Activated naive CD4-positive, alpha-beta T cell treated with anti-CD3 and anti-CD28 coated beads, Interleukin-2, amount 10 ng/mL, durations not matched to agents 7 days and 5 days (primary cell): ENCODE measurements at regions not wholly inside any gene's neighbourhood (a gene's known extent, or its start where the extent isn't known, plus 50 kb on each side); places are given as distances from the start of the nearest gene placed in this dataset.

Source experiments
- CTCF ChIA-PET: fragments of 350-600 bp; sonication (Branson Sonifier 250); formaldehyde crosslinking; loops from one replicate; lab custom pipeline; 2021; ENCODE audit warnings: antibody characterized with exemption; lab: Charles Lee
- DNase-seq: peaks from one replicate; pipeline ENCODE4 v3.0.0-alpha.2; 2020
- H3K27ac Mint-ChIP-seq: one replicate; pipeline ENCODE4 v1.8.0; 2021; ENCODE audit warnings: mild to moderate bottlenecking, moderate library complexity, mixed read lengths
- H3K27me3 Mint-ChIP-seq: one replicate; pipeline ENCODE4 v1.8.0; 2021; ENCODE audit warnings: mild to moderate bottlenecking, mixed read lengths
- H3K36me3 Mint-ChIP-seq: one replicate; pipeline ENCODE4 v1.8.0; 2021; ENCODE audit warnings: mixed read lengths
- H3K4me1 Mint-ChIP-seq: one replicate; pipeline ENCODE4 v1.8.0; 2021; ENCODE audit warnings: mixed read lengths
- H3K4me3 Mint-ChIP-seq: one replicate; pipeline ENCODE4 v1.8.0; 2021; ENCODE audit warnings: mild to moderate bottlenecking, moderate library complexity, mixed read lengths
- H3K9me3 Mint-ChIP-seq: one replicate; pipeline ENCODE4 v1.8.0; 2021; ENCODE audit warnings: mixed read lengths

GRCh38 chr10:131678171-131678570 is 222.6 kb upstream of the PPP2R2D start:
- Mint-ChIP-seq H3K4me1 (no peaks in the 10 kb centered on the region), H3K9me3 (peaks cover 4% of the 10 kb centered on the region), H3K27me3 (no peaks in the 10 kb centered on the region), H3K27ac (no peak overlapping the region), H3K36me3 (no peaks in the 10 kb centered on the region), H3K4me3 (no peak overlapping the region)
- DNase-seq = no peak
- CTCF ChIA-PET = no interaction called here

GRCh38 chr10:131678613-131679012 is 222.2 kb upstream of the PPP2R2D start:
- no peak for DNase-seq
- no peaks in the 10 kb centered on the region for H3K36me3 Mint-ChIP-seq
- CTCF ChIA-PET = no interaction called here
- no peaks in the 10 kb centered on the region for H3K4me1 Mint-ChIP-seq
- H3K4me3 Mint-ChIP-seq = no peak overlapping the region
- H3K9me3 Mint-ChIP-seq = peaks cover 2% of the 10 kb centered on the region
- no peaks in the 10 kb centered on the region for H3K27me3 Mint-ChIP-seq
- no peak overlapping the region for H3K27ac Mint-ChIP-seq

- no peak for DNase-seq
- Mint-ChIP-seq H3K4me3 (no peak overlapping the region), H3K4me1 (no peaks in the 10 kb centered on the region), H3K36me3 (no peaks in the 10 kb centered on the region), H3K27ac (no peak overlapping the region), H3K27me3 (no peaks in the 10 kb centered on the region), H3K9me3 (peaks cover 2% of the 10 kb centered on the region)
- CTCF ChIA-PET = no interaction called here
Observed at GRCh38 chr10:131679926-131680325, 220.9 kb upstream of the PPP2R2D start.

GRCh38 chr10:131681122-131681521 is 219.7 kb upstream of the PPP2R2D start:
- Mint-ChIP-seq H3K27ac (no peak overlapping the region), H3K36me3 (no peaks in the 10 kb centered on the region), H3K4me1 (no peaks in the 10 kb centered on the region), H3K4me3 (no peak overlapping the region), H3K9me3 (peaks cover under 1% of the 10 kb centered on the region), H3K27me3 (no peaks in the 10 kb centered on the region)
- CTCF ChIA-PET = no interaction called here
- DNase-seq = no peak

GRCh38 chr10:131681656-131682055 is 219.2 kb upstream of the PPP2R2D start:
- no peaks in the 10 kb centered on the region for H3K9me3 Mint-ChIP-seq
- no peaks in the 10 kb centered on the region for H3K4me1 Mint-ChIP-seq
- H3K27me3 Mint-ChIP-seq = no peaks in the 10 kb centered on the region
- CTCF ChIA-PET = no interaction called here
- DNase-seq = no peak
- H3K4me3 Mint-ChIP-seq = no peak overlapping the region
- H3K27ac Mint-ChIP-seq = no peak overlapping the region
- no peaks in the 10 kb centered on the region for H3K36me3 Mint-ChIP-seq

- no peaks in the 10 kb centered on the region for H3K36me3 Mint-ChIP-seq
- CTCF ChIA-PET = no interaction called here
- no peak overlapping the region for H3K27ac Mint-ChIP-seq
- no peak overlapping the region for H3K4me3 Mint-ChIP-seq
- no peak for DNase-seq
- H3K9me3 Mint-ChIP-seq = no peaks in the 10 kb centered on the region
- no peaks in the 10 kb centered on the region for H3K27me3 Mint-ChIP-seq
- H3K4me1 Mint-ChIP-seq = no peaks in the 10 kb centered on the region
Observed at GRCh38 chr10:131682271-131682962, 218.4 kb upstream of the PPP2R2D start.

- Mint-ChIP-seq H3K27ac (no peak overlapping the region), H3K4me1 (no peaks in the 10 kb centered on the region), H3K27me3 (no peaks in the 10 kb centered on the region), H3K36me3 (no peaks in the 10 kb centered on the region), H3K9me3 (no peaks in the 10 kb centered on the region), H3K4me3 (no peak overlapping the region)
- CTCF ChIA-PET = interaction anchor here (0.5 kb wide), 1 partner anchor 43 kb away, joined by 3 read pairs; no protein-coding TSS in a partner anchor
- DNase-seq = no peak
Observed at GRCh38 chr10:131683281-131683861, 217.4 kb upstream of the PPP2R2D start.

GRCh38 chr10:131683941-131684340 is 216.9 kb upstream of the PPP2R2D start:
- Mint-ChIP-seq H3K4me1 (no peaks in the 10 kb centered on the region), H3K27ac (no peak overlapping the region), H3K4me3 (no peak overlapping the region), H3K36me3 (no peaks in the 10 kb centered on the region), H3K27me3 (no peaks in the 10 kb centered on the region), H3K9me3 (no peaks in the 10 kb centered on the region)
- no peak for DNase-seq
- CTCF ChIA-PET = interaction anchor here (0.5 kb wide), 1 partner anchor 44 kb away, joined by 3 read pairs; no protein-coding TSS in a partner anchor

- DNase-seq = no peak
- no peaks in the 10 kb centered on the region for H3K9me3 Mint-ChIP-seq
- H3K4me3 Mint-ChIP-seq = no peak overlapping the region
- CTCF ChIA-PET = no interaction called here
- no peaks in the 10 kb centered on the region for H3K27me3 Mint-ChIP-seq
- no peak overlapping the region for H3K27ac Mint-ChIP-seq
- no peaks in the 10 kb centered on the region for H3K4me1 Mint-ChIP-seq
- no peaks in the 10 kb centered on the region for H3K36me3 Mint-ChIP-seq
Observed at GRCh38 chr10:131685007-131685406, 215.8 kb upstream of the PPP2R2D start.

GRCh38 chr10:131685576-131685975 is 215.2 kb upstream of the PPP2R2D start:
- Mint-ChIP-seq H3K27me3 (no peaks in the 10 kb centered on the region), H3K27ac (no peak overlapping the region), H3K4me1 (no peaks in the 10 kb centered on the region), H3K36me3 (no peaks in the 10 kb centered on the region), H3K9me3 (peaks cover 4% of the 10 kb centered on the region), H3K4me3 (no peak overlapping the region)
- no peak for DNase-seq
- CTCF ChIA-PET = no interaction called here

- DNase-seq = no peak
- H3K9me3 Mint-ChIP-seq = peaks cover 4% of the 10 kb centered on the region
- no peak overlapping the region for H3K4me3 Mint-ChIP-seq
- CTCF ChIA-PET = no interaction called here
- no peak overlapping the region for H3K27ac Mint-ChIP-seq
- no peaks in the 10 kb centered on the region for H3K27me3 Mint-ChIP-seq
- no peaks in the 10 kb centered on the region for H3K4me1 Mint-ChIP-seq
- H3K36me3 Mint-ChIP-seq = no peaks in the 10 kb centered on the region
Observed at GRCh38 chr10:131686781-131687420, 213.9 kb upstream of the PPP2R2D start.

- no peak overlapping the region for H3K4me3 Mint-ChIP-seq
- CTCF ChIA-PET = no interaction called here
- DNase-seq = no peak
- H3K27ac Mint-ChIP-seq = no peak overlapping the region
- no peaks in the 10 kb centered on the region for H3K36me3 Mint-ChIP-seq
- H3K27me3 Mint-ChIP-seq = no peaks in the 10 kb centered on the region
- H3K9me3 Mint-ChIP-seq = peaks cover 4% of the 10 kb centered on the region
- H3K4me1 Mint-ChIP-seq = no peaks in the 10 kb centered on the region
Observed at GRCh38 chr10:131688304-131688703, 212.5 kb upstream of the PPP2R2D start.

GRCh38 chr10:131689016-131689415 is 211.8 kb upstream of the PPP2R2D start:
- DNase-seq = no peak
- H3K4me3 Mint-ChIP-seq = no peak overlapping the region
- H3K36me3 Mint-ChIP-seq = no peaks in the 10 kb centered on the region
- no peak overlapping the region for H3K27ac Mint-ChIP-seq
- peaks cover 4% of the 10 kb centered on the region for H3K9me3 Mint-ChIP-seq
- no peaks in the 10 kb centered on the region for H3K4me1 Mint-ChIP-seq
- no peaks in the 10 kb centered on the region for H3K27me3 Mint-ChIP-seq
- CTCF ChIA-PET = no interaction called here

- Mint-ChIP-seq H3K27me3 (no peaks in the 10 kb centered on the region), H3K36me3 (no peaks in the 10 kb centered on the region), H3K9me3 (peaks cover 4% of the 10 kb centered on the region), H3K4me3 (no peak overlapping the region), H3K27ac (no peak overlapping the region), H3K4me1 (no peaks in the 10 kb centered on the region)
- DNase-seq = no peak
- CTCF ChIA-PET = no interaction called here
Observed at GRCh38 chr10:131689486-131689885, 211.3 kb upstream of the PPP2R2D start.
